CD14-positive monocyte (primary cell): ENCODE measurements at regions not wholly inside any gene's neighbourhood (a gene's known extent, or its start where the extent isn't known, plus 50 kb on each side); places are given as distances from the start of the nearest gene placed in this dataset.

ENCODE experiments used
- DNase-seq, 3 donors: peaks; one replicate each; pipeline ENCODE4 v3.0.0-alpha.2; 2011 to 2022
- H2AFZ ChIP-seq: 2 replicates; pipeline ENCODE4 v1.6.0; 2012; ENCODE audit warnings: mild to moderate bottlenecking, low read depth, low read length, inconsistent platforms; ENCODE audit not compliant: insufficient read depth, poor library complexity, severe bottlenecking
- H3K27ac ChIP-seq, 2 donors: 1 replicate in 1 of 2; 2 replicates in 1 of 2; pipeline ENCODE4 v1.5.1; 2012 to 2013; ENCODE audit warnings: low read length in 2 of 2, control low read depth in 1 of 2, inconsistent platforms in 1 of 2, low read depth in 1 of 2, mild to moderate bottlenecking in 1 of 2
- H3K27me3 ChIP-seq, 2 donors: one replicate each; pipeline versions ENCODE4 v1.6.0 to v1.6.1; 2011 to 2013; ENCODE audit warnings: low read length in 2 of 2; ENCODE audit not compliant: control insufficient read depth in 2 of 2, insufficient read depth in 2 of 2
- H3K36me3 ChIP-seq, 2 donors: replicated peaks in 1 of 2; 1 replicate in 1 of 2; 2 replicates in 1 of 2; pipeline versions ENCODE4 v1.5.1 to v1.6.1; 2012 to 2013; ENCODE audit warnings: low read length in 2 of 2, control low read depth in 1 of 2, inconsistent platforms in 1 of 2, mild to moderate bottlenecking in 1 of 2; ENCODE audit not compliant: insufficient read depth in 2 of 2, control insufficient read depth in 1 of 2
- H3K4me1 ChIP-seq, 2 donors: 1 replicate in 1 of 2; 2 replicates in 1 of 2; pipeline versions ENCODE4 v1.5.1 to v1.6.1; 2012 to 2013; ENCODE audit warnings: low read length in 2 of 2, control low read depth in 1 of 2, inconsistent platforms in 1 of 2, mild to moderate bottlenecking in 1 of 2, moderate library complexity in 1 of 2; ENCODE audit not compliant: insufficient read depth in 2 of 2, control insufficient read depth in 1 of 2
- H3K4me2 ChIP-seq: replicated peaks from 2 replicates; pipeline ENCODE3; 2012; ENCODE audit warnings: low read length, moderate library complexity, mild to moderate bottlenecking; ENCODE audit not compliant: poor library complexity, severe bottlenecking; ENCODE audit errors: extremely low read depth
- H3K4me3 ChIP-seq, 3 experiments: fragments of 200-600 bp in 1 of 3; sonication (generic) in 1 of 3; replicated peaks in 1 of 3; 1 replicate in 2 of 3; 2 replicates in 1 of 3; pipeline ENCODE4 v1.5.1; 2011 to 2013; ENCODE audit warnings: low read length in 3 of 3, mild to moderate bottlenecking in 3 of 3, control low read depth in 2 of 3, low read depth in 2 of 3, inconsistent platforms in 1 of 3, moderate library complexity in 1 of 3
- H3K79me2 ChIP-seq: 2 replicates; pipeline ENCODE4 v1.6.0; 2012; ENCODE audit warnings: mild to moderate bottlenecking, control low read depth, inconsistent platforms, low read length, moderate library complexity; ENCODE audit not compliant: insufficient read depth
- H3K9ac ChIP-seq: 2 replicates; pipeline ENCODE4 v1.6.0; 2017; ENCODE audit warnings: low read length, mild to moderate bottlenecking; ENCODE audit not compliant: insufficient read depth, poor library complexity, severe bottlenecking
- H3K9me3 ChIP-seq, 2 donors: replicated peaks in 1 of 2; 1 replicate in 1 of 2; 2 replicates in 1 of 2; pipeline versions ENCODE4 v1.5.1 to v1.6.1; 2012 to 2013; ENCODE audit warnings: low read length in 2 of 2, control low read depth in 1 of 2; ENCODE audit not compliant: control insufficient read depth in 1 of 2, insufficient read depth in 1 of 2
- H4K20me1 ChIP-seq: 2 replicates; pipeline ENCODE4 v1.6.0; 2012; ENCODE audit warnings: mild to moderate bottlenecking, low read length, control low read depth, moderate library complexity; ENCODE audit not compliant: insufficient read depth
- H3K27ac Mint-ChIP-seq, 7 donors: one replicate each; pipeline ENCODE4 v1.8.0; 2020; ENCODE audit warnings: mild to moderate bottlenecking in 7 of 7, mixed read lengths in 7 of 7, moderate library complexity in 6 of 7, inconsistent platforms in 2 of 7
- H3K27me3 Mint-ChIP-seq, 3 donors: one replicate each; pipeline ENCODE4 v1.8.0; 2021 to 2022; ENCODE audit warnings: low read depth in 3 of 3, mild to moderate bottlenecking in 3 of 3, mixed read lengths in 3 of 3, moderate library complexity in 3 of 3, inconsistent platforms in 1 of 3
- H3K36me3 Mint-ChIP-seq, 2 donors: one replicate each; pipeline ENCODE4 v1.8.0; 2020; ENCODE audit warnings: mixed read lengths in 2 of 2, inconsistent platforms in 1 of 2, mild to moderate bottlenecking in 1 of 2
- H3K4me1 Mint-ChIP-seq: one replicate; pipeline ENCODE4 v1.8.0; 2020; ENCODE audit warnings: mild to moderate bottlenecking, mixed read lengths
- H3K4me3 Mint-ChIP-seq, 2 donors: one replicate each; pipeline ENCODE4 v1.8.0; 2020; ENCODE audit warnings: mild to moderate bottlenecking in 2 of 2, mixed read lengths in 2 of 2, moderate library complexity in 1 of 2
- H3K9me3 Mint-ChIP-seq, 7 donors: one replicate each; pipeline ENCODE4 v1.8.0; 2020 to 2022; ENCODE audit warnings: mixed read lengths in 7 of 7, mild to moderate bottlenecking in 6 of 7, moderate library complexity in 6 of 7, inconsistent platforms in 2 of 7
- CTCF ChIP-seq: fragments of 200-600 bp; IDR thresholded peaks from one replicate; pipeline ENCODE4 v1.8.0; 2022; ENCODE audit warnings: antibody characterized with exemption, mild to moderate bottlenecking
- WGBS: methylation state at CpG from one replicate; pipeline ENCODE4 v1.1.5; 2013; ENCODE audit warnings: missing lambda C conversion rate; ENCODE audit not compliant: insufficient coverage; 5-methylcytosine and 5-hydroxymethylcytosine counted together
- intact Hi-C, 2 donors: fragments of 100-400 bp; cut with micrococcal nuclease; formaldehyde crosslinking; loops; one replicate each; pipeline versions ENCODE4 v1.15.0 to v1.15.1; 2023

- no peaks in the 10 kb centered on the region for H3K36me3 Mint-ChIP-seq
- no peak overlapping the region for H3K4me3 ChIP-seq
- no peak overlapping the region for H3K27ac ChIP-seq
- no peak for TF ChIP-seq CTCF
- no peaks in the 10 kb centered on the region for H3K9me3 ChIP-seq
- H3K4me2 ChIP-seq: no peak overlapping the region
- H3K27me3 Mint-ChIP-seq: peaks cover 0 to 5% (median 0%) of the 10 kb centered on the region in 3 donors
- WGBS: no CpG with 5 or more reads among the region's 3 CpGs
- no peak overlapping the region for H3K27ac Mint-ChIP-seq
- DNase-seq: peak in 1 of 3 donors; percentile 6
- no peaks in the 10 kb centered on the region for H3K79me2 ChIP-seq
- H3K27me3 ChIP-seq: no peaks in the 10 kb centered on the region
- no peak overlapping the region for H2AFZ ChIP-seq
- H3K36me3 ChIP-seq: no peaks in the 10 kb centered on the region
- no peaks in the 10 kb centered on the region for H4K20me1 ChIP-seq
- H3K9ac ChIP-seq: no peak overlapping the region
- H3K4me3 Mint-ChIP-seq: no peak overlapping the region
- peaks cover 0 to 2% (median 0%) of the 10 kb centered on the region in 7 donors for H3K9me3 Mint-ChIP-seq
- H3K4me1 ChIP-seq: peaks cover 5% of the 10 kb centered on the region in 2 donors
- H3K4me1 Mint-ChIP-seq: peaks cover 22% of the 10 kb centered on the region
- intact Hi-C loops: no loop called here
Observed at GRCh38 chr4:123748806-123749205, 352.2 kb downstream of the SPRY1 start.

GRCh38 chr4:123749383-123749782, 352.8 kb downstream of the SPRY1 start:
- no peak overlapping the region for H3K4me3 ChIP-seq
- peaks cover 18% of the 10 kb centered on the region for H3K4me1 Mint-ChIP-seq
- H3K27me3 Mint-ChIP-seq: peaks cover 0 to 5% (median 0%) of the 10 kb centered on the region in 3 donors
- no peak overlapping the region for H2AFZ ChIP-seq
- peaks cover 5% of the 10 kb centered on the region in 2 donors for H3K4me1 ChIP-seq
- no peaks in the 10 kb centered on the region for H4K20me1 ChIP-seq
- peak overlapping the region in 1 of 7 donors; percentile 68 for H3K27ac Mint-ChIP-seq
- H3K9me3 Mint-ChIP-seq: peaks cover 0 to 2% (median 0%) of the 10 kb centered on the region in 7 donors
- no peaks in the 10 kb centered on the region for H3K27me3 ChIP-seq
- intact Hi-C loops: no loop called here
- WGBS: 55% methylated on average over 4 of the region's 7 CpGs
- H3K4me2 ChIP-seq: no peak overlapping the region
- no peak for DNase-seq
- no peak overlapping the region for H3K27ac ChIP-seq
- H3K36me3 ChIP-seq: no peaks in the 10 kb centered on the region
- H3K9ac ChIP-seq: no peak overlapping the region
- no peaks in the 10 kb centered on the region for H3K9me3 ChIP-seq
- no peaks in the 10 kb centered on the region for H3K79me2 ChIP-seq
- TF ChIP-seq CTCF: no peak
- H3K4me3 Mint-ChIP-seq: no peak overlapping the region
- no peaks in the 10 kb centered on the region for H3K36me3 Mint-ChIP-seq
